ENCODE measurements at regions not wholly inside any gene's neighbourhood (a gene's known extent, or its start where the extent isn't known, plus 50 kb on each side); places are given as distances from the start of the nearest gene placed in this dataset.

GRCh38 chr7:13433946-13434345 is 555.5 kb downstream of the ETV1 start:
- TF ChIP-seq CTCF (IDR thresholded peaks at IDR 0.05; ENCODE audit: low read length): no peak
- no peak for TF ChIP-seq EZH2 (optimal IDR thresholded peaks at IDR 0.05; ENCODE audit: low read depth, low read length)
- no peak for TF ChIP-seq EZH2phosphoT487 (IDR thresholded peaks at IDR 0.05; ENCODE audit: low read length)
